KMS-11 (cell line): ENCODE measurements at regions not wholly inside any gene's neighbourhood (a gene's known extent, or its start where the extent isn't known, plus 50 kb on each side); places are given as distances from the start of the nearest gene placed in this dataset.

Experiments used
- H2AFZ ChIP-seq: fragments of 200-600 bp; sonication (generic); 2 replicates; pipeline ENCODE4 v1.6.1; 2016; ENCODE audit warnings: antibody characterized with exemption, mixed run types, low read depth
- H3K27ac ChIP-seq: fragments of 200-600 bp; sonication (generic); 2 replicates; pipeline ENCODE4 v1.6.1; 2016; ENCODE audit warnings: mild to moderate bottlenecking, mixed run types
- H3K27me3 ChIP-seq: fragments of 200-600 bp; sonication (generic); 2 replicates; pipeline ENCODE4 v1.6.1; 2017; ENCODE audit warnings: mild to moderate bottlenecking, low read depth, mixed run types, moderate library complexity; ENCODE audit not compliant: insufficient read depth
- H3K36me3 ChIP-seq: fragments of 200-600 bp; sonication (generic); 2 replicates; pipeline ENCODE4 v1.6.1; 2017; ENCODE audit warnings: mild to moderate bottlenecking, mixed run types; ENCODE audit not compliant: insufficient read depth
- H3K4me1 ChIP-seq: fragments of 200-600 bp; sonication (generic); 2 replicates; pipeline ENCODE4 v1.6.1; 2016; ENCODE audit warnings: mild to moderate bottlenecking, low read depth, mixed run types; ENCODE audit not compliant: poor library complexity, severe bottlenecking
- H3K4me2 ChIP-seq: fragments of 200-600 bp; sonication (generic); 2 replicates; pipeline ENCODE4 v1.7.0; 2016; ENCODE audit warnings: mild to moderate bottlenecking, mixed run types
- H3K4me3 ChIP-seq: fragments of 200-600 bp; sonication (generic); IDR thresholded peaks from 2 replicates; pipeline ENCODE4 v1.6.1; 2017; ENCODE audit warnings: low read depth, low read length, mixed read lengths; ENCODE audit not compliant: insufficient read depth
- H3K79me2 ChIP-seq: fragments of 200-600 bp; sonication (generic); 2 replicates; pipeline ENCODE4 v1.6.1; 2016; ENCODE audit warnings: low read depth, mixed run types; ENCODE audit not compliant: insufficient read depth
- H3K9ac ChIP-seq: fragments of 200-600 bp; sonication (generic); 2 replicates; pipeline ENCODE4 v1.6.1; 2016; ENCODE audit warnings: mild to moderate bottlenecking, mixed run types
- H4K20me1 ChIP-seq: fragments of 200-600 bp; sonication (generic); 2 replicates; pipeline ENCODE4 v1.6.1; 2016; ENCODE audit warnings: mild to moderate bottlenecking, mixed run types; ENCODE audit not compliant: insufficient read depth
- TF ChIP-seq, protein P1 (sequence below): fragments of 200-600 bp; sonication (generic); conservative IDR thresholded peaks from 2 replicates; pipeline ENCODE4 v1.6.1; 2017; ENCODE audit warnings: low read depth, mild to moderate bottlenecking, antibody characterized with exemption, low read length, moderate library complexity, mixed read lengths

DNA sequence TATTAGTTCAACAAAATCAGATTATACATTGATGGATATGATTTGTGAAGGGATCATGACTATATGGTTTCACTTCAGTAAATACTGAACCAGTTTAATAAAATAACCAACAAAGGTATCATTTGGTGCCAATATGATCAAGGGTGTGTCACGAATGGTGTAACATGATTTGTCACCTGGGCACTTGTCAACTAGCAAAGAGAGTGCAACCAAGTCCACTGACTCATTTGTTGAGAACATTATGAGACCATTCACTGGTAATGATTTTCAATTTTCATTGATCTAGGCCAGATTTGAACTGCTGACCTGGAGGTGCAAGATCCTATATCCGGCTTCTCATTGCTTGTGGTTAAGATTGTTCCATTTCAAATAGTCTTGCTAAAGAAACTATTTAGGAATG is 1037.9 kb downstream of the ROBO2 start:
- no peaks in the 10 kb centered on the region for H3K36me3 ChIP-seq
- no peaks in the 10 kb centered on the region for H3K27me3 ChIP-seq
- H3K4me1 ChIP-seq, result no peaks in the 10 kb centered on the region
- TF ChIP-seq, protein P1, sequence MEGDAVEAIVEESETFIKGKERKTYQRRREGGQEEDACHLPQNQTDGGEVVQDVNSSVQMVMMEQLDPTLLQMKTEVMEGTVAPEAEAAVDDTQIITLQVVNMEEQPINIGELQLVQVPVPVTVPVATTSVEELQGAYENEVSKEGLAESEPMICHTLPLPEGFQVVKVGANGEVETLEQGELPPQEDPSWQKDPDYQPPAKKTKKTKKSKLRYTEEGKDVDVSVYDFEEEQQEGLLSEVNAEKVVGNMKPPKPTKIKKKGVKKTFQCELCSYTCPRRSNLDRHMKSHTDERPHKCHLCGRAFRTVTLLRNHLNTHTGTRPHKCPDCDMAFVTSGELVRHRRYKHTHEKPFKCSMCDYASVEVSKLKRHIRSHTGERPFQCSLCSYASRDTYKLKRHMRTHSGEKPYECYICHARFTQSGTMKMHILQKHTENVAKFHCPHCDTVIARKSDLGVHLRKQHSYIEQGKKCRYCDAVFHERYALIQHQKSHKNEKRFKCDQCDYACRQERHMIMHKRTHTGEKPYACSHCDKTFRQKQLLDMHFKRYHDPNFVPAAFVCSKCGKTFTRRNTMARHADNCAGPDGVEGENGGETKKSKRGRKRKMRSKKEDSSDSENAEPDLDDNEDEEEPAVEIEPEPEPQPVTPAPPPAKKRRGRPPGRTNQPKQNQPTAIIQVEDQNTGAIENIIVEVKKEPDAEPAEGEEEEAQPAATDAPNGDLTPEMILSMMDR, result no peak
- no peaks in the 10 kb centered on the region for H3K79me2 ChIP-seq
- H3K4me2 ChIP-seq, result no peak overlapping the region
- H2AFZ ChIP-seq, result no peak overlapping the region
- no peaks in the 10 kb centered on the region for H4K20me1 ChIP-seq
- H3K27ac ChIP-seq, result no peak overlapping the region
- H3K9ac ChIP-seq, result no peak overlapping the region
- no peak overlapping the region for H3K4me3 ChIP-seq

DNA sequence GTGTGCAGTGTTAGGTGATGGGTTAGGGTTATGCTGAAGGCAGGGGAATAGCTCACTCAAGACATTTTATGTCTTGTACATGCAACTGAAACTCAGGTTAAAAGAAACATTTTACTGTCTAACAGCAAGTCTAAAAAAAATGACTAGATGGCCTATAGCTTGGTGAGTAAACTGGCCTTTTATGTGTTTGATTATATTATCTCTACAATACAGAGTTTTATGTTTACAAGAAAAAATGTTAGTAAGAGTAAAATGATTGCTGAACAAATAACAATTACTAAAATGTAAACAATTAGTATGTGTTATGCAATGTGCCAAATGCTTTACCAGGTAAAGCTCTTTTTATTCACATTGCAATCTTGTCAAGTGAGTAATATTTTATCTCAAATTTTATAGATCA is 1039.6 kb downstream of the ROBO2 start:
- no peaks in the 10 kb centered on the region for H3K36me3 ChIP-seq
- H3K4me2 ChIP-seq, result no peak overlapping the region
- H3K4me3 ChIP-seq, result no peak overlapping the region
- TF ChIP-seq, protein P1, result no peak
- no peaks in the 10 kb centered on the region for H3K79me2 ChIP-seq
- no peaks in the 10 kb centered on the region for H4K20me1 ChIP-seq
- H3K27ac ChIP-seq, result no peak overlapping the region
- H3K4me1 ChIP-seq, result no peaks in the 10 kb centered on the region
- H3K9ac ChIP-seq, result no peak overlapping the region
- no peaks in the 10 kb centered on the region for H3K27me3 ChIP-seq
- no peak overlapping the region for H2AFZ ChIP-seq

DNA sequence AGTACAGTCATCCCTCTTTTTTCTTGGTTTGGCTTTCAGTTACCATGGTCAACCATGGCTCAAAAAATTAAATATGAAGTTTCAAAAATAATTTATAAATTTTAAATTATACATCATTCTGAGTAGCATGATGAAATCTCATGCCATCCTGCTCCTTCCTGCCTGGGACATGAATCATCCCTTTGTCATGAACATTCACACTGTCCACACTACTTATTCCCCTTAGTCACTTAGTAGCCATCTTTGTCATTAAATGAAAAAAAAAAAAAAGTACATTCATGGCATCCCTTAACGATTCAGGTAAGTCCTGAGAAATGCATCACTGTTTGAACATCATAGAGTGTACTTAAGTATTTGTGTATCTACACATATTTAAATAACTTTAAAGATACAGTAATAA is 1046.3 kb downstream of the ROBO2 start:
- TF ChIP-seq, protein P1, result no peak
- H3K4me1 ChIP-seq, result no peaks in the 10 kb centered on the region

DNA sequence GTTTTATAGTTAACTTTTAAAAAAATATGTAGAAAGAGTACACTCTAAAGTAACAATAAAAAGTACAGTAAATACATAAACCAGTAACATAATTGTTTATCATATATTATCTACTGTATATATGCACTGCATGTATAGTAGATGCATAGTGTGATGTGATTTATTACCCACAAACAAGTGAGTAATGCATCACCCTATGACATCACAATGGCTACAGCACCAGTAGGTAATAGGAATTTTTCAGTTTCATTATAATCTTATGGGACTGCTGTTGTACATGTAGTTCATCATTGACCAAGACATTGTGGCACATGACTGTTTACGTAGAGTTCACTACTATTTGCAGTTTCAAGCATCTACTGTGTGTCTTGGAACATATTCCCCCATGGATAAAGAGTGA is 1047.2 kb downstream of the ROBO2 start:
- H3K9ac ChIP-seq, result no peak overlapping the region
- no peaks in the 10 kb centered on the region for H3K4me1 ChIP-seq
- H3K79me2 ChIP-seq, result no peaks in the 10 kb centered on the region
- no peaks in the 10 kb centered on the region for H3K27me3 ChIP-seq
- H3K36me3 ChIP-seq, result no peaks in the 10 kb centered on the region
- no peak overlapping the region for H3K4me2 ChIP-seq
- no peak overlapping the region for H3K27ac ChIP-seq
- TF ChIP-seq, protein P1, result no peak
- H2AFZ ChIP-seq, result no peak overlapping the region
- no peak overlapping the region for H3K4me3 ChIP-seq
- H4K20me1 ChIP-seq, result no peaks in the 10 kb centered on the region

More for the DNA sequence above, 1046.3 kb downstream of the ROBO2 start:
- H3K79me2 ChIP-seq, result no peaks in the 10 kb centered on the region
- no peak overlapping the region for H3K9ac ChIP-seq
- no peaks in the 10 kb centered on the region for H3K27me3 ChIP-seq
- H3K36me3 ChIP-seq, result no peaks in the 10 kb centered on the region
- no peak overlapping the region for H3K27ac ChIP-seq
- H4K20me1 ChIP-seq, result no peaks in the 10 kb centered on the region
- no peak overlapping the region for H3K4me2 ChIP-seq
- no peak overlapping the region for H3K4me3 ChIP-seq
- no peak overlapping the region for H2AFZ ChIP-seq
